ENCODE measurements at regions not wholly inside any gene's neighbourhood (a gene's known extent, or its start where the extent isn't known, plus 50 kb on each side); places are given as distances from the start of the nearest gene placed in this dataset.

- Histone ChIP-seq H2AFZ (ENCODE audit: low read depth) (no peak overlapping the region), H4K20me1 (ENCODE audit: insufficient read depth) (no peaks in the 10 kb centered on the region), H3K4me2 (no peak overlapping the region), H3K4me3 (ENCODE audit: low read depth in 2 of 2, low read length in 1 of 2) (no peak overlapping the region), H3K27me3 (ENCODE audit: insufficient read depth) (no peaks in the 10 kb centered on the region), H3K27ac (ENCODE audit: low read depth in 2 of 2, low read length in 1 of 2) (no peak overlapping the region), H3K9ac (no peak overlapping the region), H3K4me1 (ENCODE audit: control insufficient read depth in 1 of 2, insufficient read depth in 2 of 2, low read depth in 1 of 2, low read length in 1 of 2) (no peaks in the 10 kb centered on the region; a peak in 1 of 4 replicates), H3K9me2 (no peaks in the 10 kb centered on the region), H3K9me3 (no peaks in the 10 kb centered on the region), H3K79me2 (ENCODE audit: insufficient read depth) (no peaks in the 10 kb centered on the region), H3K36me3 (replicated peaks in 1 of 2; ENCODE audit: control insufficient read depth in 1 of 2, insufficient read depth in 2 of 2, low read length in 1 of 2) (no peaks in the 10 kb centered on the region), H3F3A (replicated peaks; ENCODE audit: insufficient read depth) (no peaks in the 10 kb centered on the region)
- no peak for TF ChIP-seq TAF1 (IDR thresholded peaks at IDR 0.05; ENCODE audit: borderline replicate concordance, low read depth, low read length)
- TF ChIP-seq RFX5 (IDR thresholded peaks at IDR 0.05; ENCODE audit: low read length): no peak
- no peak for TF ChIP-seq CTCF (IDR thresholded peaks at IDR 0.05)
- no peak for TF ChIP-seq REST (IDR thresholded peaks at IDR 0.05; ENCODE audit: low read depth, low read length)
- ChIA-PET POLR2A (no interaction called here), CTCF (interaction anchor here (1.0 kb wide), 1 partner anchor 19 kb away, joined by 3 read pairs; no protein-coding TSS in a partner anchor)
- 64% methylated on average over 8 of the region's 8 CpGs for WGBS (ENCODE audit: low lambda C conversion rate)
- no peak for DNase-seq
Measured at GRCh38 chr1:219676012-219676765, 63.3 kb upstream of the ZC3H11B start.

GRCh38 chr1:219670426-219671149 lies 57.7 kb upstream of the ZC3H11B start:
- H3K27ac ChIP-seq (ENCODE audit: low read depth in 2 of 2, low read length in 1 of 2): no peak overlapping the region
- H3K79me2 ChIP-seq (ENCODE audit: insufficient read depth): no peaks in the 10 kb centered on the region
- no peaks in the 10 kb centered on the region for H3K27me3 ChIP-seq (ENCODE audit: insufficient read depth)
- no peak overlapping the region for H3K4me3 ChIP-seq (ENCODE audit: low read depth in 2 of 2, low read length in 1 of 2)
- ChIA-PET CTCF (interaction anchor here (1.0 kb wide), 1 partner anchor 38 kb away, joined by 3 read pairs; no protein-coding TSS in a partner anchor), POLR2A (no interaction called here)
- 71% methylated on average over 7 of the region's 7 CpGs for WGBS (ENCODE audit: low lambda C conversion rate)
- H3K9me3 ChIP-seq: no peaks in the 10 kb centered on the region
- H3K36me3 ChIP-seq (replicated peaks in 1 of 2; ENCODE audit: control insufficient read depth in 1 of 2, insufficient read depth in 2 of 2, low read length in 1 of 2): no peaks in the 10 kb centered on the region
- H4K20me1 ChIP-seq (ENCODE audit: insufficient read depth): no peaks in the 10 kb centered on the region
- no peaks in the 10 kb centered on the region for H3F3A ChIP-seq (replicated peaks; ENCODE audit: insufficient read depth)
- H3K9ac ChIP-seq: no peak overlapping the region
- no peak overlapping the region for H3K4me2 ChIP-seq
- no peaks in the 10 kb centered on the region for H3K4me1 ChIP-seq (ENCODE audit: control insufficient read depth in 1 of 2, insufficient read depth in 2 of 2, low read depth in 1 of 2, low read length in 1 of 2)
- TF ChIP-seq EP300 (IDR thresholded peaks at IDR 0.05; ENCODE audit: borderline replicate concordance in 1 of 2, low read depth in 1 of 2, low read length in 1 of 2) (no peak), POLR2AphosphoS5 (IDR thresholded peaks at IDR 0.05; ENCODE audit: low read depth, low read length) (no peak)
- no peak for DNase-seq
- no peak overlapping the region for H2AFZ ChIP-seq (ENCODE audit: low read depth)
- no peaks in the 10 kb centered on the region for H3K9me2 ChIP-seq

All from SK-N-SH (cell line).